HEK293 (cell line): ENCODE measurements at regions not wholly inside any gene's neighbourhood (a gene's known extent, or its start where the extent isn't known, plus 50 kb on each side); places are given as distances from the start of the nearest gene placed in this dataset.

Source experiments
- CTCF ChIA-PET: fragments of 350-600 bp; formaldehyde crosslinking; extraction: SDS; loops from one replicate; lab custom pipeline; 2021; ENCODE audit warnings: antibody characterized with exemption; lab: Yijun Ruan, JAX
- POLR2A ChIA-PET: fragments of 300-600 bp; formaldehyde crosslinking; extraction: SDS; loops from one replicate; lab custom pipeline; 2020; ENCODE audit warnings: antibody characterized with exemption, inconsistent platforms; lab: Yijun Ruan, JAX
- H3K27ac ChIP-seq: fragments of 200-500 bp; sonication (Bioruptor generic); 2 replicates; pipeline ENCODE4 v1.5.1; 2014; ENCODE audit warnings: low read depth, low read length, control low read depth, inconsistent platforms; ENCODE audit errors: extremely low read depth
- H3K36me3 ChIP-seq, 2 experiments: fragments of 200-500 bp in 1 of 2; sonication (Bioruptor generic) in 1 of 2; 1 replicate in 1 of 2; 2 replicates in 1 of 2; pipeline ENCODE4 v1.5.1; 2014 to 2017; ENCODE audit warnings: inconsistent platforms in 2 of 2, low read length in 2 of 2; ENCODE audit not compliant: control insufficient read depth in 2 of 2, insufficient read depth in 1 of 2
- H3K4me1 ChIP-seq: fragments of 200-500 bp; sonication (Bioruptor generic); 2 replicates; pipeline ENCODE4 v1.5.1; 2014; ENCODE audit warnings: mild to moderate bottlenecking, low read length, inconsistent platforms; ENCODE audit not compliant: control insufficient read depth, insufficient read depth
- H3K4me3 ChIP-seq: 2 replicates; pipeline ENCODE4 v1.5.1; 2011; ENCODE audit warnings: low read depth, mild to moderate bottlenecking, control low read depth, low read length, moderate library complexity
- H3K9me3 ChIP-seq: fragments of 200-500 bp; sonication (Bioruptor generic); 2 replicates; pipeline ENCODE4 v1.5.1; 2014; ENCODE audit warnings: low read depth, low read length, inconsistent platforms; ENCODE audit not compliant: control insufficient read depth, insufficient read depth
- AEBP2 ChIP-seq: fragments of 450-650 bp; formaldehyde crosslinking; IDR thresholded peaks from 2 replicates; pipeline ENCODE4 v1.5.1; 2016; ENCODE audit warnings: missing biosample characterization, missing genetic modification characterization, borderline replicate concordance
- PRDM4 ChIP-seq: fragments of 450-650 bp; formaldehyde crosslinking; IDR thresholded peaks from 2 replicates; pipeline ENCODE4 v1.5.1; 2017; ENCODE audit warnings: missing biosample characterization, missing genetic modification characterization
- TSHZ1 ChIP-seq: fragments of 450-650 bp; formaldehyde crosslinking; IDR thresholded peaks from 2 replicates; pipeline ENCODE4 v1.5.1; 2016; ENCODE audit warnings: missing biosample characterization, missing genetic modification characterization, borderline replicate concordance
- ZNF211 ChIP-seq: fragments of 450-650 bp; formaldehyde crosslinking; IDR thresholded peaks from 2 replicates; pipeline ENCODE4 v1.5.1; 2016; ENCODE audit warnings: low read depth, missing biosample characterization, missing genetic modification characterization
- ZNF341 ChIP-seq: fragments of 450-650 bp; formaldehyde crosslinking; IDR thresholded peaks from 2 replicates; pipeline ENCODE4; 2016; ENCODE audit warnings: low read depth, missing biosample characterization, missing genetic modification characterization
- ZNF48 ChIP-seq: fragments of 450-650 bp; formaldehyde crosslinking; IDR thresholded peaks from 2 replicates; pipeline ENCODE4 v1.5.1; 2016; ENCODE audit warnings: missing biosample characterization, missing genetic modification characterization
- ZNF610 ChIP-seq: fragments of 450-650 bp; formaldehyde crosslinking; IDR thresholded peaks from 2 replicates; pipeline ENCODE4 v1.5.1; 2016; ENCODE audit warnings: missing biosample characterization, missing genetic modification characterization, borderline replicate concordance
- ZNF639 ChIP-seq: fragments of 450-650 bp; formaldehyde crosslinking; IDR thresholded peaks from 2 replicates; pipeline ENCODE4 v1.5.1; 2016; ENCODE audit warnings: missing biosample characterization, missing genetic modification characterization

- no peak for TF ChIP-seq ZNF639 (tag by site-specific recombination)
- TF ChIP-seq AEBP2 (tag by site-specific recombination) = no peak
- TF ChIP-seq ZNF211 = no peak
- TF ChIP-seq PRDM4 = no peak
- no peak for TF ChIP-seq TSHZ1 (tag by site-specific recombination)
- Histone ChIP-seq H3K36me3 (no peaks in the 10 kb centered on the region), H3K9me3 (no peaks in the 10 kb centered on the region), H3K27ac (no peak overlapping the region), H3K4me3 (no peak overlapping the region), H3K4me1 (no peaks in the 10 kb centered on the region)
- POLR2A ChIA-PET = no interaction called here
- CTCF ChIA-PET = no interaction called here
Observed at GRCh38 chr4:18698119-18698883, 676.7 kb upstream of the LCORL start.

- no peaks in the 10 kb centered on the region for H3K4me1 ChIP-seq
- no peak overlapping the region for H3K4me3 ChIP-seq
- H3K27ac ChIP-seq = no peak overlapping the region
- ChIA-PET POLR2A (no interaction called here), CTCF (interaction anchor here (0.6 kb wide), 1 partner anchor 537 kb away, joined by 3 read pairs; no protein-coding TSS in a partner anchor)
- TF ChIP-seq ZNF341 (tag by site-specific recombination) = no peak
- TF ChIP-seq ZNF48 (tag by site-specific recombination) = no peak
- TF ChIP-seq ZNF610 (tag by site-specific recombination) = no peak
- H3K9me3 ChIP-seq = no peaks in the 10 kb centered on the region
- no peaks in the 10 kb centered on the region for H3K36me3 ChIP-seq
Observed at GRCh38 chr4:18695733-18696527, 674.4 kb upstream of the LCORL start.
